ENCODE measurements at regions not wholly inside any gene's neighbourhood (a gene's known extent, or its start where the extent isn't known, plus 50 kb on each side); places are given as distances from the start of the nearest gene placed in this dataset.

DNA sequence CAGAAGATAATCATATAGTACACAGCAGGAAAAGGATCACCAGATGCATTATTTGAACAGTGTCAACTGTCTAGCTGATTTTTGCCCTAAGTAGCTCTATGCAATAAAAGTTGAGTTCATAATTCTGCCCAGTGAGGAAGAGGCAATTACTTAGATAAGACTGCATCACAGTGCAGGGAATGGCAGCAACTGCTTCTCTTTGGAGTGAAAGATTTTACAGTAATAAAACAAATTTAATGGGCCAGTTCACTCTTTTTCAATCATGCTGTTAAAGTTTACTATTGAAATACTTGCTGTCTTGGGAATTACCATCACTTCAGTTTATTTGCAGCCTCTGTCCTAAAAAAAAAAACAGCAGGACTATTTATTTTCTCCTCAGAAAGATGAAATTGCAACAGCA lies 907.9 kb downstream of the ANKRD7 start:
- H3K27ac Mint-ChIP-seq (ENCODE audit: unreplicated experiment), result no peak overlapping the region
- no peak overlapping the region for H3K4me3 Mint-ChIP-seq (ENCODE audit: unreplicated experiment)
- Histone ChIP-seq H3K9ac (ENCODE audit: low read length) (no peak overlapping the region), H3K36me3 (ENCODE audit: insufficient read depth, low read length) (no peaks in the 10 kb centered on the region), H3K4me1 (ENCODE audit: insufficient read depth, low read length) (no peaks in the 10 kb centered on the region), H3K27me3 (ENCODE audit: insufficient read depth, low read length) (no peaks in the 10 kb centered on the region), H3K79me2 (ENCODE audit: insufficient read depth, low read length) (no peaks in the 10 kb centered on the region), H3K4me2 (ENCODE audit: low read length) (no peak overlapping the region), H2AFZ (ENCODE audit: low read depth, low read length) (no peak overlapping the region), H4K20me1 (ENCODE audit: insufficient read depth, low read length) (no peaks in the 10 kb centered on the region), H3K27ac (ENCODE audit: low read depth, low read length) (no peak overlapping the region), H3K4me3 (ENCODE audit: insufficient read depth, low read depth, low read length) (no peak overlapping the region), H3K9me3 (ENCODE audit: insufficient read depth, low read depth, low read length) (no peaks in the 10 kb centered on the region)
- H3K27me3 Mint-ChIP-seq (ENCODE audit: low read depth, unreplicated experiment), result no peaks in the 10 kb centered on the region
- H3K4me1 Mint-ChIP-seq (ENCODE audit: low read depth, unreplicated experiment), result no peaks in the 10 kb centered on the region
- H3K36me3 Mint-ChIP-seq (ENCODE audit: low read depth, unreplicated experiment), result no peaks in the 10 kb centered on the region
- no peak for TF ChIP-seq EZH2 (IDR thresholded peaks at IDR 0.05; ENCODE audit: insufficient read depth, low read length)
- TF ChIP-seq, protein P1, sequence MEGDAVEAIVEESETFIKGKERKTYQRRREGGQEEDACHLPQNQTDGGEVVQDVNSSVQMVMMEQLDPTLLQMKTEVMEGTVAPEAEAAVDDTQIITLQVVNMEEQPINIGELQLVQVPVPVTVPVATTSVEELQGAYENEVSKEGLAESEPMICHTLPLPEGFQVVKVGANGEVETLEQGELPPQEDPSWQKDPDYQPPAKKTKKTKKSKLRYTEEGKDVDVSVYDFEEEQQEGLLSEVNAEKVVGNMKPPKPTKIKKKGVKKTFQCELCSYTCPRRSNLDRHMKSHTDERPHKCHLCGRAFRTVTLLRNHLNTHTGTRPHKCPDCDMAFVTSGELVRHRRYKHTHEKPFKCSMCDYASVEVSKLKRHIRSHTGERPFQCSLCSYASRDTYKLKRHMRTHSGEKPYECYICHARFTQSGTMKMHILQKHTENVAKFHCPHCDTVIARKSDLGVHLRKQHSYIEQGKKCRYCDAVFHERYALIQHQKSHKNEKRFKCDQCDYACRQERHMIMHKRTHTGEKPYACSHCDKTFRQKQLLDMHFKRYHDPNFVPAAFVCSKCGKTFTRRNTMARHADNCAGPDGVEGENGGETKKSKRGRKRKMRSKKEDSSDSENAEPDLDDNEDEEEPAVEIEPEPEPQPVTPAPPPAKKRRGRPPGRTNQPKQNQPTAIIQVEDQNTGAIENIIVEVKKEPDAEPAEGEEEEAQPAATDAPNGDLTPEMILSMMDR (IDR thresholded peaks at IDR 0.05; ENCODE audit: insufficient read depth, low read depth, low read length), result no peak
- no peak for DNase-seq (ENCODE audit: low read depth)
- H3K9me3 Mint-ChIP-seq (ENCODE audit: unreplicated experiment), result no peaks in the 10 kb centered on the region
- FAIRE-seq, result no peak

DNA sequence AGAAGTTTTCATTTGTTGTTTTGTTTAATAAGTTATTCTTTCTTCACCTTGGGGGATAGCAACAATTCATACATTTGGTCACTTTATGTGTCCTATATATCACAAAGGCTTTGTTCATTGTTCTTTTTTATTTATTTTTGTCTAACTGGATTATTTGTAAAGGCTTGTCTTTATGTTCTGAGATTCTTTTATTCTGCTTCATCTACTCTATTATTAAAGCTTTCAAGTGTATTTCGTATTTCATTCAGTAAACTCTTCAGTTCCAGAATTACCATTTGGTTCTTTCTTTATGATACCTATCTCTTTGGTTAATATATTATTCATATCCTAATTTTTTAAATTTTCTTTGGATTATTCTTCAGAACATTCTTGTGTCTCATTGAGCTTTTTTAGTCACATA lies 942.9 kb downstream of the ANKRD7 start:
- DNase-seq (ENCODE audit: low read depth) (no peak), FAIRE-seq (no peak)
- Histone ChIP-seq H3K9ac (ENCODE audit: low read length) (no peak overlapping the region), H3K36me3 (ENCODE audit: insufficient read depth, low read length) (no peaks in the 10 kb centered on the region), H3K27me3 (ENCODE audit: insufficient read depth, low read length) (no peaks in the 10 kb centered on the region), H2AFZ (ENCODE audit: low read depth, low read length) (no peak overlapping the region), H3K9me3 (ENCODE audit: insufficient read depth, low read depth, low read length) (peaks cover 4% of the 10 kb centered on the region), H3K4me2 (ENCODE audit: low read length) (no peak overlapping the region), H3K79me2 (ENCODE audit: insufficient read depth, low read length) (no peaks in the 10 kb centered on the region), H3K27ac (ENCODE audit: low read depth, low read length) (no peak overlapping the region), H4K20me1 (ENCODE audit: insufficient read depth, low read length) (no peaks in the 10 kb centered on the region), H3K4me3 (ENCODE audit: insufficient read depth, low read depth, low read length) (no peak overlapping the region), H3K4me1 (ENCODE audit: insufficient read depth, low read length) (no peaks in the 10 kb centered on the region)
- no peaks in the 10 kb centered on the region for H3K36me3 Mint-ChIP-seq (ENCODE audit: low read depth, unreplicated experiment)
- TF ChIP-seq, protein P1 (IDR thresholded peaks at IDR 0.05; ENCODE audit: insufficient read depth, low read depth, low read length), result no peak
- no peak for TF ChIP-seq EZH2 (IDR thresholded peaks at IDR 0.05; ENCODE audit: insufficient read depth, low read length)
- H3K27ac Mint-ChIP-seq (ENCODE audit: unreplicated experiment), result no peak overlapping the region
- H3K4me1 Mint-ChIP-seq (ENCODE audit: low read depth, unreplicated experiment), result no peaks in the 10 kb centered on the region
- H3K9me3 Mint-ChIP-seq (ENCODE audit: unreplicated experiment), result peaks cover 8% of the 10 kb centered on the region
- no peaks in the 10 kb centered on the region for H3K27me3 Mint-ChIP-seq (ENCODE audit: low read depth, unreplicated experiment)
- no peak overlapping the region for H3K4me3 Mint-ChIP-seq (ENCODE audit: unreplicated experiment)

DNA sequence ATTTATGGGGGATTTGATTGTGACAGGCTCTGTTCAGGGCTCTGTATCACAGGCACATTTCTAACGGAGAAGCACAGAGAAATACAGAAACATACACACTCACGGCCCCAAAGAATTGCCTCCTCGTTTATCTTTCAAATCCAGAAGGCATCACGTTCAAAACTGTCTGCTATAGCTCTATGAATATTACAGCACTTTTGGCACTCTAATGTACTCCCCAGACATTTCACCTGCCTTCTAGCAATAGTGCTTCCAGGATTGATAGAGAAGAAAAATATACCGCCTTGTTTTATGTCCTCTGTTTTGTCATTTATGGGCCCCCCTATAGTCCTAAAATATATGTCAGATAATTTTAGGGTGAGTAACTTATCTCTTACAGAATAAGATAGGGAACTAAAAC lies 947.5 kb downstream of the ANKRD7 start:
- H3K9me3 Mint-ChIP-seq (ENCODE audit: unreplicated experiment), result peaks cover 2% of the 10 kb centered on the region
- no peak for DNase-seq (ENCODE audit: low read depth)
- Histone ChIP-seq H3K4me3 (ENCODE audit: insufficient read depth, low read depth, low read length) (no peak overlapping the region), H3K9ac (ENCODE audit: low read length) (no peak overlapping the region), H3K27me3 (ENCODE audit: insufficient read depth, low read length) (no peaks in the 10 kb centered on the region), H3K36me3 (ENCODE audit: insufficient read depth, low read length) (no peaks in the 10 kb centered on the region), H3K79me2 (ENCODE audit: insufficient read depth, low read length) (no peaks in the 10 kb centered on the region), H4K20me1 (ENCODE audit: insufficient read depth, low read length) (no peaks in the 10 kb centered on the region), H2AFZ (ENCODE audit: low read depth, low read length) (no peak overlapping the region), H3K4me2 (ENCODE audit: low read length) (no peak overlapping the region), H3K27ac (ENCODE audit: low read depth, low read length) (no peak overlapping the region), H3K4me1 (ENCODE audit: insufficient read depth, low read length) (no peaks in the 10 kb centered on the region), H3K9me3 (ENCODE audit: insufficient read depth, low read depth, low read length) (peaks cover 4% of the 10 kb centered on the region)
- FAIRE-seq, result no peak
- H3K27ac Mint-ChIP-seq (ENCODE audit: unreplicated experiment), result no peak overlapping the region
- H3K4me1 Mint-ChIP-seq (ENCODE audit: low read depth, unreplicated experiment), result peaks cover 2% of the 10 kb centered on the region
- no peaks in the 10 kb centered on the region for H3K27me3 Mint-ChIP-seq (ENCODE audit: low read depth, unreplicated experiment)
- no peaks in the 10 kb centered on the region for H3K36me3 Mint-ChIP-seq (ENCODE audit: low read depth, unreplicated experiment)
- H3K4me3 Mint-ChIP-seq (ENCODE audit: unreplicated experiment), result no peak overlapping the region
- TF ChIP-seq EZH2 (IDR thresholded peaks at IDR 0.05; ENCODE audit: insufficient read depth, low read length), result no peak
- TF ChIP-seq, protein P1 (IDR thresholded peaks at IDR 0.05; ENCODE audit: insufficient read depth, low read depth, low read length), result no peak

Data from astrocyte (in vitro differentiated cells and primary cell).